ENCODE measurements at regions not wholly inside any gene's neighbourhood (a gene's known extent, or its start where the extent isn't known, plus 50 kb on each side); places are given as distances from the start of the nearest gene placed in this dataset.

GRCh38 chr2:64792995-64793639 is 139.4 kb upstream of the SERTAD2 start:
- DNase-seq (no peak), ATAC-seq (ENCODE audit: insufficient read depth, low FRiP score) (no peak)
- no peak overlapping the region for H3K9ac ChIP-seq (ENCODE audit: insufficient read depth in 1 of 2, low read length in 2 of 2)
- no peaks in the 10 kb centered on the region for H3K36me3 ChIP-seq (ENCODE audit: control insufficient read depth in 4 of 4, insufficient read depth in 4 of 4, low read length in 4 of 4)
- no peaks in the 10 kb centered on the region for H3K9me3 ChIP-seq (ENCODE audit: control insufficient read depth in 4 of 4, insufficient read depth in 3 of 4, low read length in 3 of 4)
- WGBS, 2 donors, result 56 to 73% methylated on average over 5 of the region's 5 CpGs
- no peak for TF ChIP-seq CTCF (IDR thresholded peaks at IDR 0.05; ENCODE audit: control extremely low read depth, extremely low read depth)
- peaks cover 0 to 4% (median 0%) of the 10 kb centered on the region in 5 donors for H3K4me1 ChIP-seq (ENCODE audit: control insufficient read depth in 5 of 5, insufficient read depth in 5 of 5, low read length in 5 of 5)
- H3K27me3 ChIP-seq (ENCODE audit: control insufficient read depth in 3 of 3, insufficient read depth in 3 of 3, low read length in 2 of 3), result no peaks in the 10 kb centered on the region
- no peak overlapping the region for H3K27ac ChIP-seq (ENCODE audit: low read depth in 1 of 2, low read length in 1 of 2)
- no peak overlapping the region for H3K4me3 ChIP-seq

DNA sequence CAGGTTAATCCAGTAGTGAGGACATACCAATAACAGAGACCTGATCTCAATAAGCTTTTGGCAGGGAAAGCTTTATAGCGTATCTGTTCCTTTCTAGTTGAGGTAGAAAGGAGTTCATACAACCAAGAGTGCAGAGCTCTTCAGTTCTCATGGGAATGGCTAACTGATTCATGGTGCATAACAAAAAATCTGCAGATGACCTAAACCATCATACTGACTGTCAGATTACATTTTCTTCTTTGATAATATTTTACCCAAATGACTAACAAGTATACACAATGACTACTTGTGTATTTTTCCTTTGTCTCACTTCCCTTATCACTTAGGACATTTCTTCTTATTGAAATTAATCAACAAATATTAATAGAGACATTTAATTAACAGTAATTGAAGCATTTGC is 140.0 kb upstream of the SERTAD2 start:
- Histone ChIP-seq H3K4me3 (no peak overlapping the region), H3K9me3 (ENCODE audit: control insufficient read depth in 4 of 4, insufficient read depth in 3 of 4, low read length in 3 of 4) (no peaks in the 10 kb centered on the region), H3K27me3 (ENCODE audit: control insufficient read depth in 3 of 3, insufficient read depth in 3 of 3, low read length in 2 of 3) (no peaks in the 10 kb centered on the region), H3K4me1 (ENCODE audit: control insufficient read depth in 5 of 5, insufficient read depth in 5 of 5, low read length in 5 of 5) (peaks cover 0 to 10% (median 4%) of the 10 kb centered on the region in 5 donors), H3K36me3 (ENCODE audit: control insufficient read depth in 4 of 4, insufficient read depth in 4 of 4, low read length in 4 of 4) (no peaks in the 10 kb centered on the region), H3K9ac (ENCODE audit: insufficient read depth in 1 of 2, low read length in 2 of 2) (no peak overlapping the region), H3K27ac (ENCODE audit: low read depth in 1 of 2, low read length in 1 of 2) (no peak overlapping the region)
- DNase-seq (no peak), ATAC-seq (ENCODE audit: insufficient read depth, low FRiP score) (no peak)
- no peak for TF ChIP-seq CTCF (IDR thresholded peaks at IDR 0.05; ENCODE audit: control extremely low read depth, extremely low read depth)
- WGBS, 2 donors, result 60 to 83% methylated on average over 1 of the region's 1 CpG

- Histone ChIP-seq H3K9ac (ENCODE audit: insufficient read depth in 1 of 2, low read length in 2 of 2) (no peak overlapping the region), H3K9me3 (ENCODE audit: control insufficient read depth in 4 of 4, insufficient read depth in 3 of 4, low read length in 3 of 4) (no peaks in the 10 kb centered on the region), H3K4me3 (no peak overlapping the region), H3K27ac (ENCODE audit: low read depth in 1 of 2, low read length in 1 of 2) (no peak overlapping the region), H3K27me3 (ENCODE audit: control insufficient read depth in 3 of 3, insufficient read depth in 3 of 3, low read length in 2 of 3) (no peaks in the 10 kb centered on the region), H3K4me1 (ENCODE audit: control insufficient read depth in 5 of 5, insufficient read depth in 5 of 5, low read length in 5 of 5) (peaks cover 0 to 15% (median 4%) of the 10 kb centered on the region in 5 donors), H3K36me3 (ENCODE audit: control insufficient read depth in 4 of 4, insufficient read depth in 4 of 4, low read length in 4 of 4) (no peaks in the 10 kb centered on the region)
- DNase-seq (no peak), ATAC-seq (ENCODE audit: insufficient read depth, low FRiP score) (no peak)
- WGBS, 2 donors, result 68 to 84% methylated on average over 6 of the region's 6 CpGs
- TF ChIP-seq CTCF (IDR thresholded peaks at IDR 0.05; ENCODE audit: control extremely low read depth, extremely low read depth), result no peak
Observed at GRCh38 chr2:64794426-64794995, 140.8 kb upstream of the SERTAD2 start.
